Keratinocyte (primary cell): ENCODE measurements at regions not wholly inside any gene's neighbourhood (a gene's known extent, or its start where the extent isn't known, plus 50 kb on each side); places are given as distances from the start of the nearest gene placed in this dataset.

Experiments used
- DNase-seq: peaks from one replicate; pipeline ENCODE4 v3.0.0-alpha.2; 2011; ENCODE audit warnings: low read depth, missing footprints, low spot score
- FAIRE-seq: peaks from 2 replicates; lab custom pipeline; 2011; peaks lifted over from hg19 to GRCh38; lab: Jason Lieb, UNC
- H2AFZ ChIP-seq: 2 replicates; pipeline ENCODE4 v1.6.0; 2012; ENCODE audit warnings: low read length, control low read depth, inconsistent platforms; ENCODE audit not compliant: control insufficient read depth
- H3K27ac ChIP-seq: 2 replicates; pipeline ENCODE4 v1.5.1; 2011; ENCODE audit warnings: low read length; ENCODE audit not compliant: control insufficient read depth, insufficient read depth
- H3K27me3 ChIP-seq: 3 replicates; pipeline ENCODE4 v1.6.0; 2011; ENCODE audit warnings: low read length; ENCODE audit not compliant: control insufficient read depth, insufficient read depth; ENCODE audit errors: extremely low read depth
- H3K36me3 ChIP-seq, 2 experiments: 2 replicates in 1 of 2; 3 replicates in 1 of 2; pipeline ENCODE4 v1.5.1; 2011; ENCODE audit warnings: low read length in 2 of 2, mild to moderate bottlenecking in 1 of 2; ENCODE audit not compliant: control insufficient read depth in 2 of 2, insufficient read depth in 2 of 2; ENCODE audit errors: extremely low read depth in 1 of 2
- H3K4me1 ChIP-seq: 3 replicates; pipeline ENCODE4 v1.5.1; 2011; ENCODE audit warnings: low read length; ENCODE audit not compliant: control insufficient read depth, insufficient read depth; ENCODE audit errors: extremely low read depth
- H3K4me2 ChIP-seq: 3 replicates; pipeline ENCODE4 v1.6.0; 2011; ENCODE audit warnings: low read depth, low read length; ENCODE audit not compliant: control insufficient read depth, insufficient read depth; ENCODE audit errors: extremely low read depth
- H3K4me3 ChIP-seq, 3 experiments: fragments of 200-600 bp in 1 of 3; sonication (generic) in 1 of 3; 2 replicates in 2 of 3; 3 replicates in 1 of 3; pipeline ENCODE4 v1.5.1; 2011 to 2016; ENCODE audit warnings: low read length in 3 of 3, mild to moderate bottlenecking in 3 of 3, control low read depth in 2 of 3, inconsistent platforms in 1 of 3, low read depth in 1 of 3, mixed read lengths in 1 of 3, mixed run types in 1 of 3, moderate library complexity in 1 of 3; ENCODE audit not compliant: control insufficient read depth in 2 of 3, insufficient read depth in 2 of 3; ENCODE audit errors: extremely low read depth in 1 of 3
- H3K79me2 ChIP-seq: 2 replicates; pipeline ENCODE4 v1.6.0; 2012; ENCODE audit warnings: low read length; ENCODE audit not compliant: control insufficient read depth, insufficient read depth
- H3K9ac ChIP-seq: 3 replicates; pipeline ENCODE4 v1.6.0; 2011; ENCODE audit warnings: low read length; ENCODE audit not compliant: control insufficient read depth, insufficient read depth; ENCODE audit errors: extremely low read depth
- H3K9me1 ChIP-seq: 3 replicates; pipeline ENCODE4 v1.6.0; 2011; ENCODE audit warnings: low read length; ENCODE audit not compliant: control insufficient read depth, insufficient read depth; ENCODE audit errors: extremely low read depth
- H3K9me3 ChIP-seq: 2 replicates; pipeline ENCODE4 v1.5.1; 2012; ENCODE audit warnings: low read depth, low read length; ENCODE audit not compliant: control insufficient read depth
- H4K20me1 ChIP-seq: 3 replicates; pipeline ENCODE4 v1.6.0; 2011; ENCODE audit warnings: low read length; ENCODE audit not compliant: control insufficient read depth, insufficient read depth; ENCODE audit errors: extremely low read depth
- CTCF ChIP-seq, 3 experiments: IDR thresholded peaks in 1 of 3; conservative IDR thresholded peaks in 1 of 3; optimal IDR thresholded peaks in 1 of 3; 2 replicates in 2 of 3; 3 replicates in 1 of 3; pipeline versions ENCODE3 to v1.5.1; 2011; ENCODE audit warnings: low read length in 3 of 3, mild to moderate bottlenecking in 3 of 3, moderate library complexity in 2 of 3, control low read depth in 1 of 3, inconsistent platforms in 1 of 3; ENCODE audit not compliant: insufficient read depth in 2 of 3; ENCODE audit errors: extremely low read depth in 1 of 3
- EZH2 ChIP-seq: IDR thresholded peaks from one replicate; pipeline ENCODE4 v1.6.1; 2012; ENCODE audit warnings: inconsistent platforms, mild to moderate bottlenecking, low read length, moderate library complexity
- dilution Hi-C: fragments of 300-500 bp; cut with MboI; formaldehyde crosslinking; loops from one replicate; pipeline ENCODE4 v1.7.0; 2020; ENCODE audit warnings: low sequenced_read_pairs; ENCODE audit not compliant: extremely low pct_ligation_motif_present

GRCh38 chr5:155915601-155916000 is 411.4 kb upstream of the SGCD start:
- FAIRE-seq (no peak), DNase-seq (no peak)
- Histone ChIP-seq H3K27ac (no peak overlapping the region), H3K4me3 (no peak overlapping the region), H3K4me2 (no peak overlapping the region), H3K9ac (no peak overlapping the region), H3K36me3 (no peaks in the 10 kb centered on the region), H3K9me1 (no peaks in the 10 kb centered on the region), H3K9me3 (no peaks in the 10 kb centered on the region), H3K27me3 (no peaks in the 10 kb centered on the region), H4K20me1 (no peaks in the 10 kb centered on the region), H2AFZ (no peak overlapping the region), H3K4me1 (no peaks in the 10 kb centered on the region), H3K79me2 (no peaks in the 10 kb centered on the region)
- no peak for TF ChIP-seq CTCF (optimal IDR thresholded peaks at IDR 0.05 in 1 of 3, IDR thresholded peaks at IDR 0.05 in 1 of 3, conservative IDR thresholded peaks at IDR 0.05 in 1 of 3; ENCODE audit: extremely low read depth in 1 of 3, insufficient read depth in 2 of 3, low read length in 3 of 3)
- no peak for TF ChIP-seq EZH2
- dilution Hi-C loops, result no loop called here

GRCh38 chr5:155919126-155919525 is 407.8 kb upstream of the SGCD start:
- no peaks in the 10 kb centered on the region for H3K79me2 ChIP-seq
- DNase-seq, result no peak
- no peaks in the 10 kb centered on the region for H3K4me1 ChIP-seq
- H4K20me1 ChIP-seq, result no peaks in the 10 kb centered on the region
- H3K4me2 ChIP-seq, result no peak overlapping the region
- H3K9me3 ChIP-seq, result no peaks in the 10 kb centered on the region
- TF ChIP-seq EZH2, result no peak
- TF ChIP-seq CTCF (optimal IDR thresholded peaks at IDR 0.05 in 1 of 3, IDR thresholded peaks at IDR 0.05 in 1 of 3, conservative IDR thresholded peaks at IDR 0.05 in 1 of 3; ENCODE audit: extremely low read depth in 1 of 3, insufficient read depth in 2 of 3, low read length in 3 of 3), result no peak
- no peak overlapping the region for H3K27ac ChIP-seq
- H3K36me3 ChIP-seq, result no peaks in the 10 kb centered on the region
- no peaks in the 10 kb centered on the region for H3K27me3 ChIP-seq
- FAIRE-seq, result no peak
- no peak overlapping the region for H3K9ac ChIP-seq
- no peak overlapping the region for H3K4me3 ChIP-seq
- no peaks in the 10 kb centered on the region for H3K9me1 ChIP-seq
- dilution Hi-C loops, result no loop called here
- no peak overlapping the region for H2AFZ ChIP-seq
